HG02938 (cell line): ENCODE measurements at regions not wholly inside any gene's neighbourhood (a gene's known extent, or its start where the extent isn't known, plus 50 kb on each side); places are given as distances from the start of the nearest gene placed in this dataset.

Experiments
- ATAC-seq: cut with Tn5 transposase; IDR thresholded peaks from one replicate; pipeline ENCODE4 v1.9.1; 2021; ENCODE audit warnings: mild to moderate bottlenecking, moderate library complexity; ENCODE audit not compliant: unreplicated experiment

- no peak for ATAC-seq
Measured at GRCh38 chr2:65863713-65864112, 431.3 kb upstream of the SPRED2 start.

GRCh38 chr2:65856928-65857327 lies 424.5 kb upstream of the SPRED2 start:
- ATAC-seq, result no peak

GRCh38 chr2:65856423-65856822 lies 424.0 kb upstream of the SPRED2 start:
- ATAC-seq, result no peak

- ATAC-seq, result no peak
Measured at GRCh38 chr2:65850695-65851094, 418.3 kb upstream of the SPRED2 start.

GRCh38 chr2:65846989-65847678 lies 414.7 kb upstream of the SPRED2 start:
- ATAC-seq, result no peak

GRCh38 chr2:65845442-65846182 lies 413.2 kb upstream of the SPRED2 start:
- ATAC-seq, result no peak

- no peak for ATAC-seq
Measured at GRCh38 chr2:65842104-65842503, 409.7 kb upstream of the SPRED2 start.

- ATAC-seq, result no peak
Measured at GRCh38 chr2:65835975-65836549, 403.7 kb upstream of the SPRED2 start.

GRCh38 chr2:65834771-65835475 lies 402.5 kb upstream of the SPRED2 start:
- no peak for ATAC-seq

- no peak for ATAC-seq
Measured at GRCh38 chr2:65834062-65834461, 401.7 kb upstream of the SPRED2 start.

GRCh38 chr2:65831509-65831908 lies 399.1 kb upstream of the SPRED2 start:
- no peak for ATAC-seq

- no peak for ATAC-seq
Measured at GRCh38 chr2:65826567-65826966, 394.2 kb upstream of the SPRED2 start.

GRCh38 chr2:65823511-65823910 lies 391.1 kb upstream of the SPRED2 start:
- ATAC-seq, result no peak

GRCh38 chr2:65820454-65820853 lies 388.1 kb upstream of the SPRED2 start:
- no peak for ATAC-seq

- ATAC-seq, result no peak
Measured at GRCh38 chr2:65819963-65820362, 387.6 kb upstream of the SPRED2 start.

GRCh38 chr2:65818873-65819451 lies 386.6 kb upstream of the SPRED2 start:
- no peak for ATAC-seq

- no peak for ATAC-seq
Measured at GRCh38 chr2:65813631-65814173, 381.3 kb upstream of the SPRED2 start.

GRCh38 chr2:65812887-65813286 lies 380.5 kb upstream of the SPRED2 start:
- ATAC-seq, result no peak

- ATAC-seq, result no peak
Measured at GRCh38 chr2:65807942-65808341, 375.5 kb upstream of the SPRED2 start.

GRCh38 chr2:65804777-65805176 lies 372.4 kb upstream of the SPRED2 start:
- ATAC-seq, result no peak
